Left cardiac atrium (tissue), 4 donors: ENCODE measurements at regions not wholly inside any gene's neighbourhood (a gene's known extent, or its start where the extent isn't known, plus 50 kb on each side); places are given as distances from the start of the nearest gene placed in this dataset.

ENCODE experiments used
- ATAC-seq, 2 donors: fragments of 200-7000 bp; cut with Tn5 transposase; one replicate each; pipeline ENCODE4 v1.9.1; 2020; ENCODE audit warnings: mild to moderate bottlenecking in 2 of 2, moderate library complexity in 2 of 2
- DNase-seq: peaks from one replicate; pipeline ENCODE4 v3.0.0-alpha.2; 2020
- intact Hi-C, 2 donors: fragments of 100-400 bp; cut with DNase I; formaldehyde crosslinking; loops; one replicate each; pipeline versions ENCODE4 v1.14.1 to v1.15.1; 2022 to 2023
- donor health status: DM: no; HTN: yes; CAD: no.
- donor health status: DM: no; HTN: yes; CAD: no; lungs with severe emphysema.
- donor health status: DM: yes; HTN: yes; CAD: no.
- donor health status: Dilated cardiomyopathy.

DNA sequence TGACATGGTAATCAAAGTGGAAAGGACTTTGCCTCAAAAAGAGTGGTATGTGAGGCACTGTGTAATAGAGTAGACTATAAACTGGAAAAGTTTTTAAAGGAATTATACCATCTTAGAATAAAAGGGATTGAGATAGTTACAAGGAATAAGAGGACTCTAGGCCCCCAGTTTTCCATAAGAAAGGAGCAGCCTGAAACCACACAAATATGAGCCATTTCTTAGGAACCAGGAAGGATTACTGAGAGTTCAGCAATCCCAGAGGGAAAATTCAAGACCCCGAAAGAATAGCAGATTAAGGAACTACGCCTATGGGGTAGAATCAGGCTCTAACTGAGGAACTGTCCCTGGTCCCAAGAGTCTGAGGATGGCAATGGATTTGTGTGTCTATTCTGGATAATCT is 1213.3 kb downstream of the C4orf33 start:
- intact Hi-C loops = no loop called here
- no peak for ATAC-seq
- DNase-seq = no peak

DNA sequence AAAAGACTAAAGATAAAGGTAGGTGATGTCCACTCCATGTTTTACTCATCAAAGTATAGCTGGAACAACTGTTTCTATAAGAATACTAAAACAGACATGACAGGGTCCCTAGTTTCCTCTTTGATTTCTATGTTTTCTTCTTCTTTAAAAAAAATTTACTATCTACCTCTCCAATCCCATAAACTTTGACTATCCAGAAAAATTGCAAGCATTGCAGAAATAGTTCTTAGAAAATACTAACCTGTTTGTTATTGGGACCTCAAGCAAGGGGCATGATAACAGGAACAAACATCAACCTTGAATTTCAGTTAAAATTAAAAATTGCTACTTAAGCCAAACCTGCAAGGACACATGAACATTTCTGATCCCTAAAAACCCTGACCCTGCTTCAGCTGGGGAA is 1226.5 kb downstream of the C4orf33 start:
- ATAC-seq = no peak
- intact Hi-C loops = no loop called here
- no peak for DNase-seq

GRCh38 chr4:130329036-130329435 is 1233.1 kb downstream of the C4orf33 start:
- DNase-seq (no peak), ATAC-seq (no peak)
- intact Hi-C loops = no loop called here

DNA sequence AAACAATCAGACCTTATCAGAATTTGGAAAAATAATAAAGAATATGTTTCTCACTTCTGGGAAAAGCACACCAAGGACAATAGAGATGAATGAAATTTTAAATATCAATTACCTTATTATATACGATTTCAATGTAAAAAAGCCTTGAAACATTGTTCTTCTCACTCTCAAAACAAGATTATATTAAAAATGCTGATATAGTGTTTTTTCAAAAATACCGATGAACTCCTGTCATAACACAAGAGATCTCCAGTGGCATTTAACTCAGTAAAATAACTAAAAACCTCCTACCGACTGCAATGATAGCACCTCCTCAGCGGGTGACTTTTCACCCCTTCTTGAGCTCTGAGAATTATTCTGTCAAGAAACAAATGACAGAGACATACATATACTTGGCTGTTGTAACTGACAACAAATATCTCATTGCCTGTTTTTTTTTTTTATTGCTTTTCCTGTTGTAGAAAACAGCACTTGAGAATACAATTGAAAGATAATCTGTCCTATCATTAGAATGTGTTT is 1237.3 kb downstream of the C4orf33 start:
- DNase-seq = no peak
- no peak for ATAC-seq
- intact Hi-C loops = no loop called here

GRCh38 chr4:130335417-130336194 is 1239.7 kb downstream of the C4orf33 start:
- intact Hi-C loops = no loop called here

GRCh38 chr4:130336585-130337217 is 1240.7 kb downstream of the C4orf33 start:
- intact Hi-C loops = no loop called here
- DNase-seq = no peak
- ATAC-seq = no peak

More at GRCh38 chr4:130335417-130336194, 1239.7 kb downstream of the C4orf33 start:
- no peak for DNase-seq
- ATAC-seq = no peak

DNA sequence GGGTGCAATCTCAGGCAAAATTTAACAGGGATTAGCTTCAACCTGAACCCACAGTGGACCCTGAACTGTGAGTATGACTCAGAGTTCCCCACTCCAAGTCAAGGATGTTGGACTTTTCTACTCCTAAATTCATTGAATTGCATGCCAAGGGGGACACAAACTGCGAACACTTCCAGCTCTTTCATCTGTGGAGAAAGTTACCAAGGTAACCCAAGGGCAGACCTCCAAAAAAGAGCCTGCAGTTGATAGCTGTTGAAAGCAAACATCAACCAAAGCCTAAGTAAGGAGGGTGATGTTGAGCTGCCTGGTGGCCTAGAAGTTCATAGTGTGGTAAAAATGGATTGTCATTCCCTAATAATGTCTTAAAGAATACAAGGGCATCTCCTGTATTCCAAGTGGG is 1242.9 kb downstream of the C4orf33 start:
- ATAC-seq = no peak
- DNase-seq = no peak
- intact Hi-C loops = no loop called here

GRCh38 chr4:130349745-130350144 is 1253.8 kb downstream of the C4orf33 start:
- intact Hi-C loops = no loop called here
- ATAC-seq = no peak

GRCh38 chr4:130356873-130357272 is 1260.9 kb downstream of the C4orf33 start:
- intact Hi-C loops = no loop called here
- no peak for ATAC-seq
- no peak for DNase-seq

More at GRCh38 chr4:130349745-130350144, 1253.8 kb downstream of the C4orf33 start:
- no peak for DNase-seq

DNA sequence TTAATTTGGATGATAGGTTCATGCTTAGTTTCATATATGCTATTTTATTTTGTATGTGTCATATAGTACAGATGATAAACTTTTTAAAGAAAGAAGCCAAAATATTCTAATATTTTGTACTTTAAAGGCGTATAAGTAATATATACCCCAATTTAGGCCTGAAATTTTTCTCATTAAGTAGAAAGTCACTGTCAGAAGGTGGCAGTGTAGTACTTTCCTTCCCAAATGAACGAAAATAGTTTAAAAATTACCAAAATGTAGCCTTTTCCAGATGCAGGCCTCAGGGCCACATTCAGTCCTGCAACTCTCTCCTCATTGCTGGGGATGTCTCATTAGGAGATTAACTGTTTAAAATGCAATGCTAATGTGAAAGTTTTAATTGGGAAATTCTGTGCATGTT is 1263.6 kb downstream of the C4orf33 start:
- DNase-seq (no peak), ATAC-seq (no peak)
- intact Hi-C loops = no loop called here

- intact Hi-C loops = no loop called here
- DNase-seq (no peak), ATAC-seq (no peak)
Observed at GRCh38 chr4:130361616-130362015, 1265.7 kb downstream of the C4orf33 start.

DNA sequence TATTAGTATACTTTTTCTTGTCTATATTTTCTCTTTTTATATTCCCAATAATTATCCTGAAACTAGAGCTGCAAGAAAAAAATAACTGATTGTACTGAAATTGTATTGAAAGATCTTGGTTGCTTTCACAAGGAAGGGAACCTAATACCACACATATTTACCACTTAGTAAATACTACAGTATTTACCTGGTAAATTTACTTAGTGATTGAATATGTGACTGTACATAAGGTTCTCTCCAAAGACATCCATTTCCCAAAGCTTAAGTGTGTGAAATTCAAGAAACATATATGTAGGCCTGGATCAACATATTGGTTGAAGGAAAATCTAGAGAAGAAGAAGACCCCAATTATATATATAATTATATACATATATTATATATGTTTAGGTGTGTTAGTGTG is 1272.7 kb downstream of the C4orf33 start:
- ATAC-seq (no peak), DNase-seq (no peak)
- intact Hi-C loops = no loop called here

DNA sequence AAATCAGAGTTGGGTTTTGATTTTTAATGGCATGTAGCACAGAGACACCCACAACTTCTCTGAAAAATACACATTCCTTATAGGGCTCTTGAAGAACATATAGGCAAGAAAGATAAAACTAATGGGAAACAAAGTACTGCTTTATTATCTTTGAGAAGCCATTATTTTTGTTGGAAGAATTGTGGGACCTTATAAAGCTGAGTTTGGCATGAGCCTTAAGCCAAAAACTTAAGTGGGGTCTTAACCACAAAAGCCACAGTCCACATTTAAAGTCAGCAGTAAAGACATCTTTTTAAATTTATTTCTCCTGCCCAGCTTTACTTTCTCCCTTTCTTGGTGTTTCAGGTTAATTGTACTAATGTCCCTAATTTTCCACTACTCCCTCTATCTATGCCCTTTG is 1297.3 kb downstream of the C4orf33 start:
- ATAC-seq = no peak
- no peak for DNase-seq
- intact Hi-C loops = no loop called here

- intact Hi-C loops = no loop called here
- ATAC-seq (peak; percentile 37 to 72), DNase-seq (no peak)
Observed at GRCh38 chr4:130393642-130394041, 1297.7 kb downstream of the C4orf33 start.

DNA sequence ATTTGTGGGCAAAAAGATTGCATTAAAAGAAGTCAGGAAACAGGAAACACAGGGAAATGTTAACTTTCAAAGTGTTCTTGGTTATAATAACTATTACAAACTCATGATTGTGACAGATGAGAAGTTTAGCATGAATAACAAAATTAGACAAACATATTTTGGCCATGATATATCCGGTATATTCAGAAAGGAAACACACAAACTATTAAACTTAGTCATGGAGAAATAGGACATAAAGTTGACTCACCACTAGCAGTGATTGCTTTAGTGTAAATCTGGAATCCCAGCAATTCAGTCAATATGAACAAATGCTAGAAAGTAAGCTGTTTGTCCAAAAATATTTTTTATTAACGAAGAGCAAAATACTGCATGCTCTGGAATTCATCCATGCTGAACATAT is 1299.9 kb downstream of the C4orf33 start:
- intact Hi-C loops = no loop called here
- ATAC-seq (no peak), DNase-seq (no peak)

- DNase-seq = no peak
- intact Hi-C loops = no loop called here
- no peak for ATAC-seq
Observed at GRCh38 chr4:130403221-130403620, 1307.3 kb downstream of the C4orf33 start.

DNA sequence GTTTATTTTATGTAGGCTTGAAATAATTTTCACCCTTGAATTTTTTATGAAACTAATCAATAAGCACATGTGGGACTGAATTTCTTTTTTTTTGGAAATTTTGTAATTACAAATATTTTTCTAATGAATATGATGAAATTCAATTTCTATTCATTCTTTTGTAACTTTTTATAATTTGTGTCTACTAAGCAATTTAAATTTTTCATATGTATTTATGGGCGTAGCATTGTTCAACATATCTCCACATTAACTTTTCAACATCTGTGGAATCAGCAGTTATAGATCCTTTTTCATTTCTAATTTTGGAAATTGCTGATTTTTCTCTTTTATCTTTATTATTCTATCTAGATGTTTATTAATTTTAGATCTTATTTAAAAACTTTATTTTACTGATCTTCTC is 1320.3 kb downstream of the C4orf33 start:
- ATAC-seq = no peak
- no peak for DNase-seq
- intact Hi-C loops = no loop called here

GRCh38 chr4:130419211-130419975 is 1323.4 kb downstream of the C4orf33 start:
- ATAC-seq = no peak
- intact Hi-C loops = no loop called here

DNA sequence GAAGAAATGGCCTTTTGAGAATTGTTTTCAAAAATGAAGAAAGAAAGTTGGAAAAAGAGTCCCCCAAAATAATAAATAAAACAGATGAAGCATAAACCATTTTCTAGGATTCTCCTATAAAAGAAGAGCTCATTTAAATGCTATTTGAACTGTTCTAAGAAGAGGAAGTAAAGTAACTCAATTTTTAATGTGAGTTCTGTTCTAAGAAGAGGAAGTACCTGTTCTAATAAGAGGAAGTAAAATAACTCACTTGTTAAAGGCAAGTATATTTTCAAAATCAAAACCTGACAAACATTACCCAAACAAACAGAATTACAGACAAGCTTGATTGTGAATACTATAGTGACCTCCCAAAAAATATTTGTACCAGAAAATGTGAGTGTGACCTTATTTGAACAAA is 1326.3 kb downstream of the C4orf33 start:
- no peak for DNase-seq
- intact Hi-C loops = no loop called here
- ATAC-seq = no peak

More at GRCh38 chr4:130419211-130419975, 1323.4 kb downstream of the C4orf33 start:
- no peak for DNase-seq

DNA sequence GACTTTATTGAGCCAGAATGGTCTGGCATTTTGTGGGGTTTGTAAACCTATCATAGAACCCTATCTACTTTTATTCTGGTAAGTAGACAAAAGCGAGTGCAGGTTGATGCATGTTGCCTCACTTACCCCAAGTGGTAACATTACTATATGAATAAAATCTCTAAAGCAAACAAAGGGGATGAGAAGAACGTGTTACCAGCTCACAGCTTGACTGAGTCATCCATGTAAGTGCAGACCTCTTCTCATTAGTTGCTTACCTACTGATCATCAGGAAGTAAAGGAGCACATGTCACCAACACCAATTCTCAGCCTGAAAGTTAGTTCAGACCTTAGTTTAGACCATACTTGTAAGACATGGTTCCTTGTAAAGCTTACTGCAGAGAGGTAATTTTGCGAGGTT is 1328.3 kb downstream of the C4orf33 start:
- ATAC-seq (no peak), DNase-seq (no peak)
- intact Hi-C loops = no loop called here
